ENCODE measurements at regions not wholly inside any gene's neighbourhood (a gene's known extent, or its start where the extent isn't known, plus 50 kb on each side); places are given as distances from the start of the nearest gene placed in this dataset.

GRCh38 chr14:23694949-23695663, 58.9 kb downstream of the DHRS2 start:
- no peak overlapping the region for H3K27ac ChIP-seq (ENCODE audit: low read depth, low read length, poor library complexity, severe bottlenecking)
- no peaks in the 10 kb centered on the region for H3K27me3 ChIP-seq (replicated peaks; ENCODE audit: insufficient read depth, low read depth, low read length, poor library complexity)
- H3K4me1 ChIP-seq (ENCODE audit: insufficient read depth, low read length, poor library complexity, severe bottlenecking): peaks cover 21% of the 10 kb centered on the region
- intact Hi-C loops (cut with micrococcal nuclease; ENCODE audit: unreplicated experiment): no loop called here
- TF ChIP-seq CTCF (conservative IDR thresholded peaks at IDR 0.05; ENCODE audit: low read depth, low read length) (no peak), EZH2 (IDR thresholded peaks at IDR 0.05; ENCODE audit: borderline replicate concordance, low read depth, low read length, poor library complexity, severe bottlenecking) (no peak)
- ChIA-PET CTCF (no interaction called here), POLR2A (ENCODE audit: low non-redundant PET) (no interaction called here)
- no TSS peak for BruUV-seq (replicated peaks)
- no peaks in the 10 kb centered on the region for H3K9me3 ChIP-seq (ENCODE audit: low read depth, low read length, poor library complexity, severe bottlenecking)
- no peak overlapping the region for H3K4me3 ChIP-seq (ENCODE audit: low read depth, low read length, poor library complexity, severe bottlenecking)
- no peak for DNase-seq (ENCODE audit: low spot score)
- no peaks in the 10 kb centered on the region for H3K36me3 ChIP-seq (ENCODE audit: insufficient read depth, low read length, poor library complexity, severe bottlenecking)

- POLR2A ChIA-PET (ENCODE audit: low non-redundant PET): no interaction called here
- no peak for DNase-seq (ENCODE audit: low spot score)
- TF ChIP-seq CTCF (conservative IDR thresholded peaks at IDR 0.05; ENCODE audit: low read depth, low read length): no peak
- TF ChIP-seq EZH2 (IDR thresholded peaks at IDR 0.05; ENCODE audit: borderline replicate concordance, low read depth, low read length, poor library complexity, severe bottlenecking): no peak
- Histone ChIP-seq H3K36me3 (ENCODE audit: insufficient read depth, low read length, poor library complexity, severe bottlenecking) (no peaks in the 10 kb centered on the region), H3K27ac (ENCODE audit: low read depth, low read length, poor library complexity, severe bottlenecking) (no peak overlapping the region), H3K4me1 (ENCODE audit: insufficient read depth, low read length, poor library complexity, severe bottlenecking) (peaks cover 21% of the 10 kb centered on the region), H3K4me3 (ENCODE audit: low read depth, low read length, poor library complexity, severe bottlenecking) (no peak overlapping the region), H3K27me3 (replicated peaks; ENCODE audit: insufficient read depth, low read depth, low read length, poor library complexity) (no peaks in the 10 kb centered on the region), H3K9me3 (ENCODE audit: low read depth, low read length, poor library complexity, severe bottlenecking) (no peaks in the 10 kb centered on the region)
- no TSS peak for BruUV-seq (replicated peaks)
- intact Hi-C loops (cut with micrococcal nuclease; ENCODE audit: unreplicated experiment): no loop called here
- CTCF ChIA-PET: no interaction called here
Observed at GRCh38 chr14:23695664-23695999, 59.5 kb downstream of the DHRS2 start.

- intact Hi-C loops (cut with micrococcal nuclease; ENCODE audit: unreplicated experiment): no loop called here
- BruUV-seq (replicated peaks): no TSS peak
- H3K9me3 ChIP-seq (ENCODE audit: low read depth, low read length, poor library complexity, severe bottlenecking): no peaks in the 10 kb centered on the region
- H3K4me1 ChIP-seq (ENCODE audit: insufficient read depth, low read length, poor library complexity, severe bottlenecking): peaks cover 21% of the 10 kb centered on the region
- no peak for TF ChIP-seq CTCF (conservative IDR thresholded peaks at IDR 0.05; ENCODE audit: low read depth, low read length)
- no peak for TF ChIP-seq EZH2 (IDR thresholded peaks at IDR 0.05; ENCODE audit: borderline replicate concordance, low read depth, low read length, poor library complexity, severe bottlenecking)
- ChIA-PET POLR2A (ENCODE audit: low non-redundant PET) (no interaction called here), CTCF (no interaction called here)
- no peak for DNase-seq (ENCODE audit: low spot score)
- no peaks in the 10 kb centered on the region for H3K27me3 ChIP-seq (replicated peaks; ENCODE audit: insufficient read depth, low read depth, low read length, poor library complexity)
- H3K4me3 ChIP-seq (ENCODE audit: low read depth, low read length, poor library complexity, severe bottlenecking): no peak overlapping the region
- no peak overlapping the region for H3K27ac ChIP-seq (ENCODE audit: low read depth, low read length, poor library complexity, severe bottlenecking)
- no peaks in the 10 kb centered on the region for H3K36me3 ChIP-seq (ENCODE audit: insufficient read depth, low read length, poor library complexity, severe bottlenecking)
Observed at GRCh38 chr14:23696701-23697239, 60.6 kb downstream of the DHRS2 start.

Measured in A673 (cell line).